HG03108 (cell line): ENCODE measurements at regions not wholly inside any gene's neighbourhood (a gene's known extent, or its start where the extent isn't known, plus 50 kb on each side); places are given as distances from the start of the nearest gene placed in this dataset.

Experiments
- ATAC-seq: cut with Tn5 transposase; IDR thresholded peaks from one replicate; pipeline ENCODE4 v1.9.1; 2021; ENCODE audit warnings: moderate library complexity; ENCODE audit not compliant: unreplicated experiment

DNA sequence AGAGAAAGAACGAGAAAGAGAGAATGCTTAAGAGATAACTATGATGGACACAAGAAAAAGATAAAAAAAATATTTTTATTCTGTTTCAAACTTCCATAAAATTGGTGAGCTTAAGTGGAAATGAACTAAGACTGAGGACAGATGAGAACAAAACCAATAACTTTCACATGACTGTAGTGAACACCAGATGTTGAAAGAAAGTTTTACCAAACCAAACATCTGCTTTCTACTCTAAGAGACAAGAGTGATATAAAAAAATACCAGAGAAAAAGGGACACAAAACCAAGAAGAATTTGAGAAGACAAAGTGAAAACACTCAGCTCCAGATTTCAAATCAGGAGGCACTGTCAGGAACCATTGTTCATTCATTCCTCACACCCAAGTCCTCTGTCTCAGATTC is 147.9 kb downstream of the IMPG2 start:
- no peak for ATAC-seq

DNA sequence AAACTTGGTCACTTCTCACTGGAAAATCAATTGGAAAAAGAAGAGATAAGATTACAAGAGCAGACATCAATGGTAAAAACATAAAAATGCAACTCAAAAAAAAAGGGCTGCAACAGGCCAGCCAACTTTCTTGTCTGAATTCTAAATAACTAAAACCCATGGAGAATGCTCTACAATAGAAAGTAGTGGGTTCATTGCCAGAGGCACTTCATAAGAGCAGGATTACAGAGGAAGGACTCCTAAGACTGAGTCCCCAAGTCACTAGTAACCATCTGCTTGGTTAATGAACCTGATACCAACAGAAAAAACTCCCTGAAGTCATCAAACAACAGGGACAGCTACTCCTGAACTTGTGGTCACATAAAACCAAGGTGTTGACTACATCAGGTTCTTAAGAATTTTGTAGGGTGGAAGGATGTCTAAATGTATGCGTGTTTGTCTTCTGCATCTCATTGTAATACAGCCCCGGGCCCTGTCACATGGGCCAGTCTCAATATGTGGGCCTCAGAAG is 148.6 kb downstream of the IMPG2 start:
- no peak for ATAC-seq

DNA sequence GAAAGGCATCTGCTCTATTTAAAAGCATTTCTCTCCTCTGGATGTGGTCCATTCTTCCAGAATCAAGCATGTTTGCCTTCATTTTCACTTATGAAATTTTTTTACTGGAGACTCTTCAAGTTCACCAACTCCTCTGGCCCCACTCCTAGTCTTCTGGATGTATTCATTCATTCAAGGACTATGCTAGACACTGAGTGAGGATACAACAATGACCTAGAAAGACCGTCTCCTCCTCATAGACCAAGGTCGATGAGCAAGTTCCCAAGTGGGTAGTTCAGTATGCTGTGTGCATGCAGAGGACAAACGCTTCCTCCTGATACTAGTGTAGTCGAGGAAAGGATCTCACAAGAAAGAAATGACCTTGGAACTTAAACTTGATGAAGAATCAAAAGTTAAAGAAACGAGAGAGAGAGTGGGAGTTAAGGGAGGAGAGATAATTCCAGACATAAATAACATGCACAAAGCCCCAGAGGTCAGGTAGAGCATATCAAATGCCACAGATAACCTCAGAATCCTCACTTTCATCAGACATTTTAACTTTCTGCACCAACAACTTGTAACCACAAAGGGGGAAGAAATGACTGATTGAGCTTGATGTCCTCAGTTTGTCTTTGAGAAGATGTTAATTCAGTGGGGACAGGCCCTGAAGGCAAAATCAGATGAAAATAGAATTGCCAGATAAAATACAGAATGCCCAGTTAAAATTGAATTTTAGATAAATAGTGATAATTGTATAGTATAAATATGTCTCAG is 149.4 kb downstream of the IMPG2 start:
- ATAC-seq = no peak

DNA sequence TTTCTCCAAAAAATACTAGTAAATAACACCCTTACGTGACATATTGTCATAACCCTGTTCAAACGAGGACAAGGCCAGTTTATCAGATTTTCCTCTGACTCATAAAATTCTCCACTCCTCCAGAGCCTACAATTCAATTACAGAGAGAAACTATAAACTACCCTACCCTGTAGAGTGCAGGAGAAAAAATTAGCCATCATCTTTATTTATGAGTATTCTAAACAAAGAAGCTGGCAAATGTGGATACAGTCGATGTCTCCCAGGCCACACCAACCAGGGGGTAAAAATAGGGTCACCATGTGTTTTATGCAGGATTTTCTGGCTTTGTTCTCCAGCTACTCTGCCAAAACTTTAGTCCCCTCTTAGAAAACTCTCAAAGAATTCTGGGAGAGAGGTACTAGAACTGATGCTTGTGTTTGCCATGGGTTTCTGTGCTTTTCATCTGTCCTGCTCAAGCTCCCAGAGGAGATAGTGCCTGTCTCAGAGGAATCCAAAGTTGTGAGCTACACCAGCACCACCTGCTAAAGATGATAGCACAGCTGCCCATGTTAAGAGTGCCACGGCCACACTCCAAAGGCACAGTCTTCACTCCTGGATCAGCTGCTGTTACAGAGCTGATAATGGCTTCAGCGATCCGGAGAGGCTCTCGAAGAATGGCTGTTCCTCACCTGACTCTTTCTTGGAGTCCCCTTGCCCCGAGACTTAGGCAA is 150.2 kb downstream of the IMPG2 start:
- no peak for ATAC-seq

DNA sequence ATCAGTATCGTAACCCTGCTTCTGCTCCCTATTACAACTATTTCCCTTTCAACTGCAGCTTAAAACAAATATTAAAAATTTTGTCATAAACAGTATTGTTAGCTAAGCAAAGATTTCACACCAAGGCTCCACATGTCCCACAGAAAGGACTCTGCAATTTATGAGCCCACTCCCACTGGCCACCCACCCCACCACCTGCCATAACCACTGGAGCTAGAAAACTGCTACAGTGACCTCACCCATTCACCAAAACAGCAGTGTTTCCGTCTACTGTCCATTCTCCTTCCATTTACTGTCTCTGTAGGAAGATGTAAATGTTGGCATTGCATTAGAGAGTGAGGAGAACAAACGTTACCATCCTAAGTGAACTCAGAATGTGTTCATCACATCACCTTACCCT is 150.9 kb downstream of the IMPG2 start:
- ATAC-seq = no peak

DNA sequence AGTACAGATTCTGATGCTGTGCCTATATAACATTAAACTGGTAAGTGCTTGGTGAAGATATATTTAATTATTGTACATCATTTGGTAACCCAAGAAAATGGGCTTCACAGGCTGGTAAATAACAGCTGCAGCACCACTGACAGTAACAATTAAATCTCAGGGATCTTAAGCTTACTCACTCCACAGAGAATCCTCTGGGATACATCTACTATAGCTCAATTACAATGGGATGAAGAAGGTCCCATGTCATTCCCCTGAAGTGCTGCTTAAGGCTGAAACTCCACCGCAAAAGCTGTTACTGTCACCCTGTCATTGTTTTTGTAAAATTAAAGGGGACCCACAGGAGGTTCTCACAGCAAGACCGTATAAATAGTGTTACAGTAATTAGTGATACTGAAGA is 153.0 kb downstream of the IMPG2 start:
- no peak for ATAC-seq

DNA sequence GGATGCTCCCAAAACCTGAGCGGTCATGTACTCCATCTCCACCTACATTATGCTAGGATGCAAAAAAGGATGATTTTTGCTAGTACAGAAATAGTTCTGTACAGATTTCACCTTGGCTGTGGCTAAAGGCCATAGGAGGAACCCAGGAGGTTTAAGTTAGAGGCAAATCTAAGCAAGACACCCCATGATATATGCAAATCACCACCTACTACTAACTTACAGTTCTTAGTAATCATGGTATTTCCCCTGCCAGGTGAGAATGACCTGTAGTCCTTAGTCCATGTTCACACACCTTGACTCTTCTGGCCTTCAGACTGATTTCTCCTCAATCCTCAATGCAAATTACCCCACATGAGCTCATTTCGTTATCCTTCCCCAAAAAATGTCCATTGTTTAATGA is 154.2 kb downstream of the IMPG2 start:
- no peak for ATAC-seq

DNA sequence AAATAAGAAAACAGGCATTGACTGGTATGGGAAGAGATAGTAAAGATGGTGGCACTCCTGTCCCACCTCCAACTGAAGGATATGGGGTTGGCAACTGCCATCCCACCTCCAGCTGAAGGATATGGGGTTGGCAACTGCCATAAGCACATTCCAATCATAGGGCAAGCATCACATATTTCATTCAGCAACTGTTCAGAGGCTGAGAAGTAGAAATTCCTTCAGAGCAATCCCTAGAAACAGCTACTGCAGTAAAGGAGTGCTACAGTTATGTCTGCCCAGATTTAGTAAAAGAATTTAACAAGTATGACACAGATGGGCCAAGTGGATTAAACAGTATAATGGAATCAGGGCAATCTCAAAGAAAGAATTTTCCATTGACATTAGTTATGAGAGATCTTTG is 156.8 kb downstream of the IMPG2 start:
- ATAC-seq = no peak

DNA sequence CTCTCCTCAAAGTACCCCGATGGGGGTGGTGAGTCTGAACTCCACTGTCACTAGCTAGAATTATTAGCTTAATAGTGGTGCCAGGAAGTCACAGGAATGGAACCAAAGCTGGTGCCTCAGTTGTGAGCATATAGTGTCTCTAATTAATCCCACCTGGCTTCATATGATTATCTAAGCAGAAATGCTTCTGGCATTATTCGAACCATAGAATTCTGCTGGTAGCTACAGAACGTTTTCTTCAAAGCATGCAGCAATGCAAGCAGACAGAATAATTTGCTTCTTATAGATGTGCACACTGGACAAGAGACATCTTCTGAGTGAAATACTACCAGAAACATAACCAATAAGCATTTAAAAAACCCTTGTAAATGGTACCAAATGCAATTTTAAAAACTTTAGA is 160.9 kb downstream of the IMPG2 start:
- ATAC-seq = no peak

DNA sequence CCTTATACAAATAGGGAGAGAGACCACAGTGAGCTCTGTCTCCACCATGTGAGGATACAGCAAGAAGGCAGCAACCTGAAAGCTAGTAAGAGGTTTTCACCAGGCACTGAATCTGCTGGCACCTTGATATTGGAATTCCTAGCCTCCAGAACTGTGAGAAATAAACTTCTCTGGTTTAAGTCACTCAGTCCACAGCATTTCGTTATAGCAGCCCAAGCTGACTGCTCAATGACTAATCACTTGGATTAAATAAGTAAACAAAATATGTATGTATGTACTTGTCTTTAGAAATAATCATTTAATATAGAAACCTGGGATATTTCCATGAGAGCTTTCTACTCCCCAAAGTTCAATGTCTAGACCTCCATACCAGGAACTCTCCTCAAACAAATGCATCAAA is 162.0 kb downstream of the IMPG2 start:
- ATAC-seq = no peak

DNA sequence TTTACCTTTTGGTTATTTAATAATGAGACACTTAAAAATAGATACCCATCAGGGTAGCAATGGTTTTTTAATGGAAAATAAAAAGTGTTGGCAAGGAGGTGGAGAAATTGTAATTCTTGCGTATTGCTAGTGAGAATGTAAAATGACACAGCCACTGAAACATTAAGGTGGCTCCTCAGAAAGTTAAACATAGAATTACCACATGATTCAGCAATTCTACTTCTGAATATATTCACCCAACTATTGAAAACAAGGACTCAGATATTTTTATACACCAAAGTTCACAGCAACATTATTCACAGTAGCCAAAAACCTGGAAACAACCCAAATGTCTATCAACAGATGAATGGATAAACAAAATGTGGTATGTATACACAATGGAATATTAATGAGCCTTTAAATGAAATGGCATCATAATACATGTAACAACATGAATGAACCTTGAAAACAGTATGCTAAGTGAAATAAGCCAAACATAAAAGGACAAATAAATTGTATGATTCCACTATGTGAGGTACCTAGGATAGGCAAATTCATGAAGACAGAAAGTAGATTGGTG is 163.5 kb downstream of the IMPG2 start:
- no peak for ATAC-seq

DNA sequence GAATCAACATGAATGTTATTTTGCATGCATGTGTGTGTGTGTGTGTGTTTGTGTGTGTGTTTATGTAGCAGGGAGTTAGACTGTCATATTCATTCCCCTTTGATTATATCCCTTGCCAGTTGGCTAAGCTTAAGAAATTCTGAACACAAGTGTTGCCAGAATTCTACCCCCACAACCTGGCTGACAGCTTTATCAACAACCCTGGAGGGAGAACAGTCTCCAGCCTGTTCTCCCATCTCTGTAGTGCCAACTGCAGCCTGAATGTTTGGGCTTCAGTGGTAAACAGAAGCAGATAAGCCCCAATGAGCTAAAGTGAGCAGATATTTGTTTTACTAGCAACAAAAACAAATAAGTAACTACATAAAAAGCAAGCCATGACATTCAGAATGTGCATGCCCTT is 162.6 kb upstream of the ABI3BP start:
- ATAC-seq = no peak

DNA sequence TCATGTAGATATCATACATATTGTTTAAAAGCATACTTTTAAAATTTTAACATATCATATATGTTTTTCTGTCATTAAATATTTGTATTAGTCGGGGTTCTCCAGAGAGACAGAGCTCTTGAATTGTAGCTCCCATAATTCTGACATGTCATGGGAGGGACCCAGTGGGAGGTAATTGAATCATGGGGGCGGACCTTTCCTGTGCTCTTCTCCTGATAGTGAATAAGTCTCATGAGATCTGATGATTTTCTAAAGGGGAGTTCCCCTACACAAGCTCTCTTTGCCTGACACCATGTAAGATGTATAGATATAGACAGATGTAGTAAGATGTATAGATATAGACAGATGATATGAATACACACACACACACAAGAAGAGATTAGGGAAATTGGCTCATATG is 161.2 kb upstream of the ABI3BP start:
- ATAC-seq = no peak

DNA sequence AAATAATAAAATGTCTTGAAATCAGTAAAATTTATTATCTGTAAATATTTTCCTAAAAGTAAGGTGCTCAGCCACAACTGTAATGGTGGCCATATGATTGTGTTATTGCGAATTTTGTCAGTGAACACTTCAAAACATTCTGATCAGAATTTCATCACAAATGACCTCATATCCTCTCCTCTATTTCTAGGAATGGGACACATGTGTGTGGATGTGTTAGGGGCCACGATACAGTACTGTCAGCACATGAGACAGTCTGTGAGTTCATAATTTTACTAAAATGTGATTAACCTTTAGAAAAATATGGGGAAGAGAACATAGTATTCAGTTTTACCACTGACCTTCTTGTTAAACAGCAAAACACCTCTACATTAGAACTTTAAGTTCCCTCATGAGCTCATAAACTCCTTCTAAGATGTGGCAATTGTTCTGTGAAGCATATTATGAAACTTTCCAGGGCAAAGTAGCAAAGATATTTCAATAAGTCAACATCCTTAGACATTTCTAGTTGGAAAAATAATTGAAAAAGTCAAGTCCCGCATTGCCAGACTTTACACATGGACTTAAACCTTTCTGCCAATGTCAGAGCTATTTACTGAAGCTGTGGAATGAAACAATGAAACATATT is 158.2 kb upstream of the ABI3BP start:
- ATAC-seq = no peak

DNA sequence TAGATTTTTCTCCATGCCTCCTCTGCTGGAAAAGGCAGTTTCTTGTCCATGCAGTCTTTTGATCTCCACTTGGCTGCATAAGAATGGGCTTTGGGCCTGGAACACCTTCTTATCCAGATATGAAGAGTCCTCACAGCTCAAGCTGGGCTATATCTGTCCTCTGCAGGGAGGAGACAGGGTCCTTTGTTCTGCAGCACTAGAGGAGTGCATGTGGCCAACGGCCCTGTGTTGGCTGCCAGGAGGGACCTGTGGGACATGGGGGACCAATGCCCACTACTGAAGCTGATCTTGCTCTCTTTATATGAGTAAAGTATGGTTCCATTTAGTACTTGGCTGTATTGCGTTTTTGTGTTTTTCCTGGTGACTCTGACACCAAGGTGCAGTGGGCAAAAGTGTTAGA is 157.3 kb upstream of the ABI3BP start:
- no peak for ATAC-seq

DNA sequence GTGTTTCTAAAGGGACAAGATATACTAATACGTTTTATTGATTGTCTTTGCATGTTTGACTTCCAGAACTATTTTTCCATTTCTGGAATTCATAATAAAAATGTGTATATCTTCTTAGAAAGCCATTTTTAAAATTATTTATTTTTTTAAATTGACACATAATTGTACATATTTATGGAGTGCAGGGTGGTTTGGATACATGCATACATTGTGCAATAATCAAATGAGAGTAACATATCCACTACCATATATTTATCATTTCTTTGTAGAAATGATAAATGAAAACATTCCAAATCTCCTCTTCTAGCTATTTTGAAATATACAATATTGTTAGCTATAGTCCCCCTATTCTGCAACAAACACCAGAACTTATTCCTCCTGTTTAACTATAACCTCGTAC is 156.5 kb upstream of the ABI3BP start:
- ATAC-seq = no peak

DNA sequence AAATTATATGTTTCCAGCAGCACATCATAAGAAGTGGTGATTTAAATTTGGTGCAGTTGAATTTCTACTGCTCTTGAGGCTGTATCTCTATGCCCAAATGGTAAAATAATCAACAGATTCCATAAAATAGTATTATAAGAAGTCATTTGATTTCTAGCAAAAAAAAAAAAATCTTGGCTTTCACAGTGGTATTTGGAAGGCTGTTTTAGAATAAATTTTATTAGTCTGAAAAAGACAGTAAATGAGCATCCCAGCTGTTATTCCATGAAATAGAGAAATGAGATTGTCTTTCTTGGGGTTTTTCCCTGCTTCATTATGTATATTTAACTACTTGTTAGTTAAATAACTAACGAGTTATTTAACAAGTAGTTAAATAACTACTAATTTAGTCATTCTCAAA is 156.0 kb upstream of the ABI3BP start:
- no peak for ATAC-seq

DNA sequence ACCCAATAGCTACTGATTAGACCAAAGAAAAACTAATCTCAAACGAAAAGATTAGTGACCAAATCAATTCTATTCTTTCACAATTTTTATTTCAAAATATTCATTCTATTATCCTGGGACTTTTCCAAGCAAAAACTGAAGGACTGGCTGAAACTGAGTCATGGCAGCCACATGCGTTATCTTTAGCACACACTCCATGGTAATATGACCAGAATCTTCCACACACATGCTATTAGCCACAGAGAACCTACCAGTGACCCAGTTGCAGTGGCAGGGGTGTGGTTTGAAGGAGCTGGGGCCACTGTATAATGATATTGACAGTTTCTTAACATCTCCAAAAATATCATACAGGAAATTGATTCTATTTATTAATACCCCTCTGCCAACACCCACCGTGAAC is 154.8 kb upstream of the ABI3BP start:
- no peak for ATAC-seq

DNA sequence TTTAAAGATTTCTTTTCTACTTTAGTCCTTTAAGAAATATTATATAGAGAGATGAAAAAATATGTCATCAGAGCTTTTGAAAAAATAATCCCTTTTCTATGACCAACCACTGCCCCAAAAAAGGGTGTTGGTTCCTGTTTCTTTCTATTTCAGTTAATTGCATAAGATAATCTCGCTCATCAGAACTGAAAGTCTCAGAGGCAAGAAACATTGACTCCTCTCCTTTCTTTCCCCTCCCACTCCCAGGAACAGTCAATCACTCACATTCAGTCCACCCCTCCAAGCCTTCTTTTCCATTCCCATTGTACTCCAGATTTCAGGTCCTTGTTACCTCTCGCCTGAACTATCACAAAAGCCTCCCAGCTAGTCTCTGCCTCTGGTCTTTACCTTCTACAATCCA is 153.7 kb upstream of the ABI3BP start:
- no peak for ATAC-seq

DNA sequence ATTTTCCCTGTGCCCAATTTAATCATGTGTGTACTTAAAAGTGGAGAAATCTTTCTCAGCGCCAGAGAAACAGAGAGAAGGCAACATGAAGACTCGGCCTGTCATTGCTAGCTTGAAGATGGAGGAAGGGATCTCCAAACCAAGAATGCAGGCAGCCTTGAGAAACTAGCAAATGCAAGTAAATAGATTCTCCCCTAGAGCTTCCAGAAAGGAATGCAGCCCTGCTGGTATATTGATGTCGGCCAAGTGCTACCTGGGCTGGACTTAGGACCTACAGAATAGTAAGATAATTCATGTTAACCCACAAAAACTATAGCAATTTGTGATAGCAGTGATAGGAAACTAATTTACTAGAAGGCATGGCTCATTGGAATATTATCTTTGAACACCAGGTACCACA is 150.9 kb upstream of the ABI3BP start:
- no peak for ATAC-seq

DNA sequence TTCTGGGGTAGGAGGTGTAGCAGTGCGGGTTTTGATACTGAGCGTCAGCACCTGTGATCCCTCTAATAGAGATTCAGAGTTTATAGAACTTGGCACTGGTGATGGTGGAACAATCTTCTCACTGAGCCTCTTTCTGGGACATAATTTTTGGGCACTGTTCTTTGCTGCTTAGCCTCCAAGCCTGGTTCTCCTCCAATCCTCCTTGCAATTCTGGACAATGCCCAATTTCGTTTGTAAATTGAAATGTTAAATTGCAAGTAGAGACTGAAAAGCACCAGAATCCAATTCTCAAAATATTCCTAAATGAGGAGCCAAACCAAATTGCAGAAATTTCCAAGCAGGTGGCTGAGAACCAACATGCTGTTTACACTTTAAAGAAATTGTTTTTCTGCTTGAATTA is 149.8 kb upstream of the ABI3BP start:
- no peak for ATAC-seq

DNA sequence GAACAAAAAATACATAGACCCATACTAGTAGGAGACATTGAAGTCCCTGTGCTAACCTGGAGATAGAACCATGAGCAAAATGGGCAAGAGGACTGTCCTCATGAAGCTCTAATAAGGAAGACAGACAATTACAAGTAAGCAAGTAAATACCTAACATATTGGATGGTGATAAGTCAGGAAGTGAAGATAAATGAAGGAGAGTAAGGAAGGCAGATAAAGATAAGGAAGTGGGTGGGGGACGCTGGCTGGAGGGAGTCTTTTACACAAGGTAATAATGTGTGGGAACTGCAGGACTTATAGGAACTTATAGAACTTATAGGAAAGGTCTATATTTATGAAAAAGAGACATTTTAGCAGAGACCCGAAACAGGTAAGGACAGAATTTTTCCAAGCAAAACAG is 148.9 kb upstream of the ABI3BP start:
- ATAC-seq = no peak
